Left lung (tissue), 4 donors: ENCODE measurements at regions not wholly inside any gene's neighbourhood (a gene's known extent, or its start where the extent isn't known, plus 50 kb on each side); places are given as distances from the start of the nearest gene placed in this dataset.

Experiments
- ATAC-seq: fragments of 200-7000 bp; cut with Tn5 transposase; one replicate; pipeline ENCODE4 v1.9.1; 2020; ENCODE audit warnings: moderate library complexity
- DNase-seq, 4 donors: peaks; one replicate each; pipeline ENCODE4 v3.0.0-alpha.2; 2013 to 2020
- H3K27ac ChIP-seq, 2 donors: fragments of 200-600 bp; sonication (generic) in 1 of 2; one replicate each; pipeline versions ENCODE4 v1.5.0 to v1.8.0; 2020 to 2021
- H3K27me3 ChIP-seq, 2 donors: fragments of 200-600 bp; sonication (generic) in 1 of 2; one replicate each; pipeline versions ENCODE4 v1.5.0 to v1.8.0; 2020 to 2021
- H3K36me3 ChIP-seq, 2 donors: fragments of 200-600 bp; sonication (generic) in 1 of 2; one replicate each; pipeline versions ENCODE4 v1.5.0 to v1.8.0; 2020 to 2021
- H3K4me1 ChIP-seq, 2 donors: fragments of 200-600 bp; one replicate each; pipeline ENCODE4 v1.8.0; 2021
- H3K4me3 ChIP-seq, 2 donors: fragments of 200-600 bp; sonication (generic) in 1 of 2; one replicate each; pipeline versions ENCODE4 v1.5.0 to v1.8.0; 2020 to 2021; ENCODE audit warnings: mild to moderate bottlenecking in 1 of 2
- H3K9me3 ChIP-seq, 2 donors: fragments of 200-600 bp; sonication (generic) in 1 of 2; one replicate each; pipeline versions ENCODE4 v1.5.0 to v1.8.0; 2020 to 2021
- intact Hi-C, 2 donors: fragments of 100-400 bp; cut with DNase I; formaldehyde crosslinking; loops; one replicate each; pipeline versions ENCODE4 v1.11.2 to v1.14.2; 2022
- TF ChIP-seq, protein P1 (sequence below), 2 donors: fragments of 200-600 bp; sonication (generic) in 1 of 2; IDR thresholded peaks; one replicate each; pipeline versions ENCODE4 v1.5.0 to v1.8.0; 2021; ENCODE audit warnings: antibody characterized with exemption in 2 of 2
- donor health status: DM: no; HTN: yes; CAD: no.
- donor health status: DM: no; HTN: no; CAD: no.

DNA sequence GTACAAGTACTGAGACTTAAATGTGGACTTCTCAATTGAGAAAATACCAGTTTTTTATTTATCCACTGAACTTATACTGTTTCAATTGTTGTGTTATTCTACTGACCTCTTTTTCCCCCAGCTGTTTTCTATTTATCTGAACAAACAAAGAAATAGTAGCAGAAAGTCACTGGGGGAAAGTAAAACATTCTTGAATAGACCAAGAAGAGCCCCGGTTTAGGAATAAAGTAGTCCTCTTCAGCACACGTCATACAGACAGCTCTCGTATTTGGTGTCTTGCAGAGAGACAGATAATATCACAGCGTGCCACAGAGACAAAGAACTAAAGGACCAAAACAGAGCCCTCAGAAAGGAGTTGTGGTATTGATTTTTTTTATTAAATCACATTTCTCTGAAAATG is 1159.1 kb upstream of the CDH8 start:
- TF ChIP-seq, protein P1, sequence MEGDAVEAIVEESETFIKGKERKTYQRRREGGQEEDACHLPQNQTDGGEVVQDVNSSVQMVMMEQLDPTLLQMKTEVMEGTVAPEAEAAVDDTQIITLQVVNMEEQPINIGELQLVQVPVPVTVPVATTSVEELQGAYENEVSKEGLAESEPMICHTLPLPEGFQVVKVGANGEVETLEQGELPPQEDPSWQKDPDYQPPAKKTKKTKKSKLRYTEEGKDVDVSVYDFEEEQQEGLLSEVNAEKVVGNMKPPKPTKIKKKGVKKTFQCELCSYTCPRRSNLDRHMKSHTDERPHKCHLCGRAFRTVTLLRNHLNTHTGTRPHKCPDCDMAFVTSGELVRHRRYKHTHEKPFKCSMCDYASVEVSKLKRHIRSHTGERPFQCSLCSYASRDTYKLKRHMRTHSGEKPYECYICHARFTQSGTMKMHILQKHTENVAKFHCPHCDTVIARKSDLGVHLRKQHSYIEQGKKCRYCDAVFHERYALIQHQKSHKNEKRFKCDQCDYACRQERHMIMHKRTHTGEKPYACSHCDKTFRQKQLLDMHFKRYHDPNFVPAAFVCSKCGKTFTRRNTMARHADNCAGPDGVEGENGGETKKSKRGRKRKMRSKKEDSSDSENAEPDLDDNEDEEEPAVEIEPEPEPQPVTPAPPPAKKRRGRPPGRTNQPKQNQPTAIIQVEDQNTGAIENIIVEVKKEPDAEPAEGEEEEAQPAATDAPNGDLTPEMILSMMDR (IDR thresholded peaks at IDR 0.05): no peak
- Histone ChIP-seq H3K9me3 (peaks cover 0 to under 1% of the 10 kb centered on the region in 2 donors), H3K27me3 (no peaks in the 10 kb centered on the region), H3K27ac (no peak overlapping the region), H3K36me3 (no peaks in the 10 kb centered on the region), H3K4me1 (no peaks in the 10 kb centered on the region), H3K4me3 (no peak overlapping the region)
- DNase-seq (no peak), ATAC-seq (no peak)
- intact Hi-C loops: no loop called here

DNA sequence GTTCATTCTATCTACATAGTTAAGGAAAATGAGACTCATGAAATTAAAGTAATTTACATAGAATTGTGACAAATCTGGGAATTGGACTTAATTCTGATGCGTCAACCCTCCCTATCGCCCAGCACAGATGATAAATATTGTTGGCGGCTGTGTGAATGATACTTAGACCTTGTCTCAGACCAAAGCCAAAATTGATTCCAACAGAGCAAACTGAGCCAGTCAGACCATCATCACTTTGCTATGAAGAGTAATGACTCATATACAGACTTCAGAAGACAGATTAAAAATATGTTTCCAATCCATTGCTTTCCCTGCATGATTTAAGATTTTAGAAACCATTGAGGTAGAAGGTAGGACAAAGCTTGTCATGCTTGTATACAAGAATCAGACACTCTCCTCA is 1156.7 kb upstream of the CDH8 start:
- no peaks in the 10 kb centered on the region for H3K4me1 ChIP-seq
- no peak overlapping the region for H3K27ac ChIP-seq
- no peaks in the 10 kb centered on the region for H3K9me3 ChIP-seq
- ATAC-seq: no peak
- TF ChIP-seq, protein P1 (IDR thresholded peaks at IDR 0.05): no peak
- no peak for DNase-seq
- no peak overlapping the region for H3K4me3 ChIP-seq
- no peaks in the 10 kb centered on the region for H3K36me3 ChIP-seq
- H3K27me3 ChIP-seq: no peaks in the 10 kb centered on the region
- intact Hi-C loops: no loop called here

DNA sequence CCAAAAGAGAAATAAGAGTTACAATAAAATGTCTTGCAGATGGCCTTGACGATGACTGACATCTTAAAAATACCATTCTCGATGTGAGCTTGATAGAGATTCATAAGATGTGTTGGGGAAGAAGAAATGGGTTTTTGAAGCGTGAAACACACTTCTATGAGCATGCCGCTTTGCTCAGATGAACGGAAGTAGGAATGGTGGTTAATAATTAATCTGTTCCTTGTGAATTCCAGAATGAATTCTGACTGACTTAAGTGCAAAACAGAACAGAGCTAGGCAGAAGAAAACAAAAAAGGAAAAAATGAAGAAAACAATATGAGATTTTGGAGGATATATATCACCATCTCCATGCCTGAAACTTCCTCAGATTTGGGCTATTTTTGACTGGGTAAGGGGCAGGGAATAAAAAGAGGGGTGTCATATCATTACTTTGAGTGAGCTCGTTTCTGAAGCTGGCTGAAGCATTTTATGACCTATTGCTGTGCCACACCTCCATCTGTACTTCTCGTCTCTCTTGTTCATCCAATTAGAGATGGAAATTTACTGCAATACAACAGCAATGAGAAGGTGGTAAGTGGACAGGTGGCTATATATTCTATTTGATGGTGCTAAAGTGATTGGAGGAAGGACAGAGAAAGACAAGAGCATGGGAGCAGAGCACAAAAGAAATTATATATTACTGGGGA is 1152.0 kb upstream of the CDH8 start:
- ATAC-seq: no peak
- no peaks in the 10 kb centered on the region for H3K9me3 ChIP-seq
- intact Hi-C loops: no loop called here
- no peak for DNase-seq
- H3K27ac ChIP-seq: no peak overlapping the region
- TF ChIP-seq, protein P1 (IDR thresholded peaks at IDR 0.05): no peak
- H3K27me3 ChIP-seq: no peaks in the 10 kb centered on the region
- H3K4me1 ChIP-seq: no peaks in the 10 kb centered on the region
- H3K4me3 ChIP-seq: no peak overlapping the region
- no peaks in the 10 kb centered on the region for H3K36me3 ChIP-seq

DNA sequence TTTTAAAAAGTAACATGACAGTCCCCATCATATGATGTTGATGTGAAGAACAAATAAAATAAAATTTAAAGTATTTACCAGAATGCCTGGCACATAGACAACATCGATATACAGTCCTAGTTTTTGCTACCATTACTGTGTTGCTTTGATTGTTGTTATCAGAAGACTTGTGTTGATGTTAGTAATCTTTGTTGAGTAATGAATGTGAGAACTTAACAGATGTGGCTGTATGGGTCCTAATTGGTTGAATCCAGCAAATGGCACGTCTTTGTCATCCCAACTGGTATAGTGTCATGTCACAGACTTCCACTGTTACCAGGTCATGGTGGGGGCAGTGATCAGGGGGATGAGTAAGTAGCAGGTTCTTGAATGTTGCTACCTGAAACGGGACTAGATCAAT is 1151.4 kb upstream of the CDH8 start:
- DNase-seq: no peak
- no peak overlapping the region for H3K4me3 ChIP-seq
- ATAC-seq: no peak
- H3K36me3 ChIP-seq: no peaks in the 10 kb centered on the region
- H3K4me1 ChIP-seq: no peaks in the 10 kb centered on the region
- TF ChIP-seq, protein P1 (IDR thresholded peaks at IDR 0.05): no peak
- H3K27ac ChIP-seq: no peak overlapping the region
- H3K9me3 ChIP-seq: peaks cover 0 to 2% of the 10 kb centered on the region in 2 donors
- H3K27me3 ChIP-seq: no peaks in the 10 kb centered on the region
- intact Hi-C loops: no loop called here

DNA sequence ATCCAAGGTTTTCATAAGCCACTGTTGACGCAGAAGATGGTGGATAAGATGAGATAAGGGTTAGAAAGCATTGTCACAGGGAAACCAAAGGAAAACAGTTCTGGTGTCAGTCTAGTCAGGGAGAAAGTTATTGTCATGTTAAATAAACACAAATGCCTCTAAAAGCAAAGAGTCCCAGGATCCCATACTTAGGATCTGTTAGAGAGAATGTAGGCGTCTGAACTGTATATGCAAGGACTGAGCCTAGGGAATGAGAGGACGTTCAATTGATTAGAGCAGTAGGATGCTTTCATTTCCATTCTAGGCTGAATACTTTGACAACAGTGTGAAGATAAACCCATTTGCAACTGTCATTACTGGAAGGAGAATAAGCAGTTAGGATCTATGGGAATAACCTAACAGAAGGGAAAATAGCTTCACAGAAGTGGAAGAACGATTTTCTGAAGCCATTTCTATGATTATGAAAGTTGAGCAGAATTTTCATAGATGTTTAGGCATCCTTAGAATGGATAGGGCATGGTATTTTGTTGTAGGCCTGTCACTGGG is 1149.1 kb upstream of the CDH8 start:
- Histone ChIP-seq H3K4me3 (no peak overlapping the region), H3K4me1 (no peaks in the 10 kb centered on the region), H3K36me3 (no peaks in the 10 kb centered on the region), H3K27me3 (no peaks in the 10 kb centered on the region), H3K9me3 (peaks cover 0 to 7% of the 10 kb centered on the region in 2 donors), H3K27ac (no peak overlapping the region)
- DNase-seq: no peak
- ATAC-seq: no peak
- TF ChIP-seq, protein P1 (IDR thresholded peaks at IDR 0.05): no peak
- intact Hi-C loops: no loop called here
